HG03342 (cell line): ENCODE measurements at regions not wholly inside any gene's neighbourhood (a gene's known extent, or its start where the extent isn't known, plus 50 kb on each side); places are given as distances from the start of the nearest gene placed in this dataset.
A peak's percentile ranks its signal among the peaks of the same experiment; 100 is the strongest.
"Not testable (repeated sequence)": the region's sequence is repeated elsewhere in the genome, so short reads cannot be mapped to it uniquely, and the experiment has no call there.

Experiments used
- ATAC-seq: cut with Tn5 transposase; IDR thresholded peaks from one replicate; pipeline ENCODE4 v1.9.1; 2021; ENCODE audit warnings: mild to moderate bottlenecking, moderate library complexity; ENCODE audit not compliant: unreplicated experiment

- ATAC-seq = no peak
Observed at GRCh38 chr21:34271189-34271851, 92.5 kb upstream of the KCNE2 start.

GRCh38 chr21:34272321-34272720 lies 91.5 kb upstream of the KCNE2 start:
- no peak for ATAC-seq

GRCh38 chr21:34274001-34274400 lies 89.8 kb upstream of the KCNE2 start:
- ATAC-seq = no peak

- peak; percentile 51 for ATAC-seq
Observed at GRCh38 chr21:34276711-34277425, 86.9 kb upstream of the KCNE2 start.

- ATAC-seq = no peak
Observed at GRCh38 chr21:34278451-34278850, 85.4 kb upstream of the KCNE2 start.

GRCh38 chr21:34279285-34279684 lies 84.5 kb upstream of the KCNE2 start:
- ATAC-seq = no peak

GRCh38 chr21:34279883-34280282 lies 83.9 kb upstream of the KCNE2 start:
- no peak for ATAC-seq

GRCh38 chr21:34280389-34280795 lies 83.4 kb upstream of the KCNE2 start:
- no peak for ATAC-seq

- ATAC-seq = no peak
Observed at GRCh38 chr21:34280959-34281358, 82.8 kb upstream of the KCNE2 start.

- no peak for ATAC-seq
Observed at GRCh38 chr21:34282223-34282622, 81.6 kb upstream of the KCNE2 start.

- no peak for ATAC-seq
Observed at GRCh38 chr21:34284666-34285065, 79.1 kb upstream of the KCNE2 start.

GRCh38 chr21:34288042-34288441 lies 75.8 kb upstream of the KCNE2 start:
- not testable (repeated sequence) for ATAC-seq

GRCh38 chr21:34289856-34290255 lies 74.0 kb upstream of the KCNE2 start:
- no peak for ATAC-seq

GRCh38 chr21:34296878-34297277 lies 66.9 kb upstream of the KCNE2 start:
- no peak for ATAC-seq

- ATAC-seq = no peak
Observed at GRCh38 chr21:34298534-34299167, 65.2 kb upstream of the KCNE2 start.

- no peak for ATAC-seq
Observed at GRCh38 chr21:34299168-34299539, 64.7 kb upstream of the KCNE2 start.

- ATAC-seq = no peak
Observed at GRCh38 chr21:34302521-34302920, 61.3 kb upstream of the KCNE2 start.

GRCh38 chr21:34305605-34306604 lies 57.9 kb upstream of the KCNE2 start:
- ATAC-seq = no peak

- no peak for ATAC-seq
Observed at GRCh38 chr21:34307991-34308532, 55.7 kb upstream of the KCNE2 start.

GRCh38 chr21:34311561-34312330 lies 52.1 kb upstream of the KCNE2 start:
- no peak for ATAC-seq
